GM18519 (cell line): ENCODE measurements at regions not wholly inside any gene's neighbourhood (a gene's known extent, or its start where the extent isn't known, plus 50 kb on each side); places are given as distances from the start of the nearest gene placed in this dataset.

Experiments
- ATAC-seq: cut with Tn5 transposase; IDR thresholded peaks from one replicate; pipeline ENCODE4 v1.9.1; 2021; ENCODE audit warnings: mild to moderate bottlenecking, moderate library complexity; ENCODE audit not compliant: unreplicated experiment, low FRiP score

DNA sequence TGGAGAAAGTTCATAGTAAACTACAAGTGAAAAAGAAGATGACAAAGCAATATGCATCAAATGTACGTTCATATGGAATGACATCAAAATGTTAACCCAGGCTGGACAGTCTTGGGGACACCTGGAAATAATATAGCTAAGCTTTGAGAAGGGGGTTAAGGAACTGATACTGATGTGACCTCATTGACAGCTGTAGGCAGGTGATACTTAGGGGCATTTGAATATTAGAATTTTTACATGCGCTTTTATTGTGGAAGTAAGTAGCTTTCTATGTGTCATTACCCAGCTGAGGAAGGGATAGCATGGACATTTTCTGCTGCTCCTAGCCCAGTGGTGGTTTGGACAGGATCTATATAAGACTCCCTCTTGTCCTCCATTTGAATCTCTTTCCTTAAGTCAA lies 299.7 kb downstream of the CWC27 start:
- peak; percentile 46 for ATAC-seq

GRCh38 chr5:65070026-65070425 lies 301.3 kb downstream of the CWC27 start:
- ATAC-seq: no peak

GRCh38 chr5:65072850-65073249 lies 304.1 kb downstream of the CWC27 start:
- no peak for ATAC-seq

DNA sequence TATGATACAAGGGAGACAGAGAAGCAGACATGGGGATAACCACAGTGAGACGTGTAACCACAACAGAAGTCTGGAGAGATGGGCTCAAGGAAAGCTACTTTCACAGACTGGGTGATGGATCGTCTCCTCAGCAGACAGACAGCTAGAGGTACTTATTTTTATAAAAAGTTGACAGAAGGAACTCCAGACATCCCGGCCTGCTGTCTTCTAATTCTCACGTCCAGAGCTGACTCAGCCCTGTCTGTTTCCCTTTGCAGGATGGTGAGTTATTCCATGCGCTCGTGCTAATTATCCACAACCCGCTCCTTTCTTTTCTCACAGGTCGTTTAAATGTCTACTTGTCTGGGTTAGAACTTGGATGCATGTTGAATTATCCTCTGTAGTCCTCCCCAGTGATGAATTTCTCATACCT lies 304.5 kb downstream of the CWC27 start:
- ATAC-seq: no peak

DNA sequence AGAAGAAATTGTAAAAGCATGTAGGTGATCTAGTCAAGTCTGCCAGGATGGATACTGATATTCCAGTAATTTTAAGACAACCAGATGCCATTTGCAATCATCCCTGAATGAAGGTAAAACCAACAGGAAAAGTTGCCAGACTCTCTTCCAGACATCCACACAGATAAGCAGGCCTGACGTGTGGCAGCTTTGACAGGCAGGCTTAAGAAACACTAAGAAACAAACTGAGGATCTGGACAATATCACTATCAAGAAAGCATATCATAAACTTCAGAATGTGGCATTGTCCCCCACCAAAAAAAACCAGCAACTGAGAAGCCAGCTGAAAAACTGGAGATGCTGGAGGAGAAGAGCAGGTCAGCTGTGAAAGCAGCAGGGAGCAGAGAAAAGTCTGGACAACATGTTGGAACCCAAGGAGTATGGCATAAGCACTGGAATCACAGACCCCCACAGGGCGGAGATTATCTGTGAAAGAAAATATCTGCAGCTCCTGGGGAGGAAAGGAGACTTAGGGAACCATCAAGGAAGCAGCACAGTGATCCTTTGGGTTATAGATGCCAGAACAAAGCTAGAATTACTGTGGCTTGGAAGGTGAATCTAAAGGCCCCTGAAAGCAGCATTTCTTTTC lies 307.0 kb downstream of the CWC27 start:
- ATAC-seq: no peak

DNA sequence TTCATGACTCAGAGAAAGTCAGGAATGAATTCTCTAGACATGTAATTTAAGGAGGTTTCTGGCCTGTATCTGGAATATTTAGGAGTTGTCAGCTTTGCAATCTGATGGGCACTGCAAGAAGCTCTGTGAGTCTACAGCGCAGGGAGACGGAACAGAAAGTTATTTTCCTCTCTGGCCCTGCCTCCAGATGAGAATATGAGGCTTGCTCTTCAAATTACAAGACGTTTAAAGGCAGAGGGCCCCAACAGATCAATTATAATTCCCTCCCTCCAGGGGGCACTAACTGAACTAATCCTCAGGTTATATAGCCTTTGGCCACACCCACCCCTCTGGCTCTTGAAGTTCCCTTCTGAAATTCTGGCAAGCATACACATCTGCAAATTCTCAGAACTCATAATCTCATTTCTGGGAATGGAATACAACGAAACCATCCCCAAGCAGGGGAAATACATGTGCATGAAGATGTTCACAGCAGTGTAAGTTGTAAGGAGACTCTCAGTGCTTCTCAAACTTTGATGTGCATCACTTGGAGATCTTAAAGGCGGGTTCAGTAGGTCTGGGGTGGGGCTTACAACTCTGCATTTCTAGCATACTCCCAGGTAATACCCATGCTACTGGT lies 307.6 kb downstream of the CWC27 start:
- peak; percentile 76 for ATAC-seq

GRCh38 chr5:65077653-65078052 lies 308.9 kb downstream of the CWC27 start:
- ATAC-seq: no peak

DNA sequence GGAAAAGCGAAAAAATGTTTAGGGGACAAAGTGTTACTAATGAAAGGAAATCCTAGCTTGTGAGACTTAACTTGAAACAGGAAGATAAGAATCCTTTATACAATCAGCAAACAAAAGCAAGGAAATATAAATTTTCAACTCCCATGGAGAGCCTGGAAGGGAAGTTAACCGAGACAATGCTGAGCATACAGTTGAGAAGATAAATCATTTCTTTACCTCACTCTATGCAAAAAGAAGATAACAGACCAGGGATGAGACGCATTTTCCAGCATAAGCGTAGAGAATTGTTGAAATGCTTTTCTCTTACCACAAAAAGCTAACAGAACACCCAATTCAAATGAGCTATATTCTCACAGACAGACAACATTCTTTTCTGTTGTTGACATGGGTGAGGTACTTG lies 309.6 kb downstream of the CWC27 start:
- no peak for ATAC-seq

GRCh38 chr5:65081071-65081470 lies 312.3 kb downstream of the CWC27 start:
- ATAC-seq: no peak

DNA sequence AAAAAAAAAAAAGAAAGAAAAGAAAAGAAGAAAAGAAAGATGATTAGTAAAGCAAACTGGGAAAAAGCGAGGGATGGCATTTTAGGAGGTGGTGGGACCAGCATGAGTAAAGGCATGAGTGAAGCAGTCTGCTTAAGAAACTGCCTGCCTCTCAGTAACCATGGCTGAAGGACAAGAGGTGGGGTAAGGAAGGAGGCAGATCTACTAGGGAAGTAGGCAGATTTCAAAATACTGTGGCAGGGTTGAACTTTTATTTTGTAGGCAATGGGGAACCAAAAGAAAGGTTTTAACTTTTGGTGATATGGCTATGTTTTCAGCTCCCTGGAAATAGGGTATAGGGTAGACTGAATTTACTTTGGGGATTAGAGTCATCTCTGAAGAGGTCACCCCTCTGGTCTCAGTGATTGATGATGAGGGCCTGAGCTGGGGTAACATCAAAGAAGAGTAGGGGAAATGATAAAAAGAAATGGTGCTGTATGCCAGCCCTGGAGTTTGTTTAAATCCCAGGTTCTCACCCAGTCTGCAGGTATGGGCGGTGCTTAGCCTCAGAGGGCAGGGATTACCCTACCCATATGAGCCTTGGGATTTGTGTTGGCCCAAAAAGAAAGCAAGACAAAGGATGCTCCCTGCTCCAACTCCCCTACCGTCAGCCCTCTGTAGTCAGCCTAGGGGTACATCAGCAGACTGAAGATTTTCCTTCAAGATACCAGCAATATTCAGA lies 316.2 kb downstream of the CWC27 start:
- ATAC-seq: no peak

DNA sequence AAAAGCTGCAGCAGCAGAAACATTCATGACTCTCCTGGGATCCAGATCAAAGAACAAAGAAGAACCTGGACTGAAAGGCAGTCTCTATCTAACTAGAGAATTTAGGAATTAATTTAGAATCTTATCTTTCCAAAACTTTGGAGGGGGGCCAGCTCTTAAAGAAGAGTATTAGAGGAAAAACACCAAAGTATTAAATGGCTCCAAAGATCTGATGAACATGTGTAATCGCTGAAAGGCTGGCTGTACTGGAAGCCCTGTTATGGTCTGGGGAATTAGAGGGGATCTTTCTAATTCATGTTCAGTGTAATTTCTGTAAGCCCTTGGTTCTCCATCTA lies 316.8 kb downstream of the CWC27 start:
- no peak for ATAC-seq

GRCh38 chr5:65086234-65086890 lies 317.6 kb downstream of the CWC27 start:
- ATAC-seq: no peak

- ATAC-seq: no peak
These were observed 318.4 kb downstream of the CWC27 start for GRCh38 chr5:65087154-65087553.

DNA sequence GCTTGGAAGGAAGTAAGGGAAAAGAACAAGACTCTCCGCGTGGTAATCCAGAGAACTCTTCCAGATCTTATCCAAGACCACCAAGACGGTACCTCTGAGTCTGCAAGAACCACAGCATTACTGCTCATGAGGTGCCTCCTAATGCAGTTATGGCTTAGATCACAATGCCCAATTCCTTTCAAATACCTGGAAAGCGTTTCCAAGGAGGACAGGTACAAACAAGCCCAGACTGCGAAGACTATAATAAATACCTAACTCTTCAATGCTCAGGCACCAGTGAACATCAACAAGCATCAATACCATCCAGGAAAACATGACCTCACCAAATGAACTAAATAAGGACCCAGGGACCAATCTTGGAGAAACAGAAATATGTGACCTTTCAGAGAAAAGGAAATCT lies 325.5 kb downstream of the CWC27 start:
- ATAC-seq: no peak

- ATAC-seq: no peak
These were observed 329.7 kb downstream of the CWC27 start for GRCh38 chr5:65098393-65098792.
